ENCODE measurements at regions not wholly inside any gene's neighbourhood (a gene's known extent, or its start where the extent isn't known, plus 50 kb on each side); places are given as distances from the start of the nearest gene placed in this dataset.
"Not testable (repeated sequence)": the region's sequence is repeated elsewhere in the genome, so short reads cannot be mapped to it uniquely, and the experiment has no call there.

- Mint-ChIP-seq H3K27ac (ENCODE audit: low read depth) (no peak overlapping the region), H3K27me3 (no peaks in the 10 kb centered on the region), H3K9me3 (no peaks in the 10 kb centered on the region), H3K4me3 (no peak overlapping the region), H3K36me3 (ENCODE audit: insufficient read depth) (peaks cover 2% of the 10 kb centered on the region), H3K4me1 (no peaks in the 10 kb centered on the region)
- no peak for DNase-seq (ENCODE audit: low spot score in 2 of 2)
- no peak for ATAC-seq (replicated peaks; ENCODE audit: extremely low read depth, poor library complexity, severe bottlenecking)
Observed at GRCh38 chr2:144115739-144116291, 404.1 kb downstream of the ZEB2 start.

- ATAC-seq (replicated peaks; ENCODE audit: extremely low read depth, poor library complexity, severe bottlenecking) = no peak
- Mint-ChIP-seq H3K27ac (ENCODE audit: low read depth) (no peak overlapping the region), H3K9me3 (no peaks in the 10 kb centered on the region), H3K36me3 (ENCODE audit: insufficient read depth) (peaks cover 2% of the 10 kb centered on the region), H3K4me1 (no peaks in the 10 kb centered on the region), H3K4me3 (no peak overlapping the region), H3K27me3 (no peaks in the 10 kb centered on the region)
- no peak for DNase-seq (ENCODE audit: low spot score in 2 of 2)
Observed at GRCh38 chr2:144114760-144115159, 405.2 kb downstream of the ZEB2 start.

DNA sequence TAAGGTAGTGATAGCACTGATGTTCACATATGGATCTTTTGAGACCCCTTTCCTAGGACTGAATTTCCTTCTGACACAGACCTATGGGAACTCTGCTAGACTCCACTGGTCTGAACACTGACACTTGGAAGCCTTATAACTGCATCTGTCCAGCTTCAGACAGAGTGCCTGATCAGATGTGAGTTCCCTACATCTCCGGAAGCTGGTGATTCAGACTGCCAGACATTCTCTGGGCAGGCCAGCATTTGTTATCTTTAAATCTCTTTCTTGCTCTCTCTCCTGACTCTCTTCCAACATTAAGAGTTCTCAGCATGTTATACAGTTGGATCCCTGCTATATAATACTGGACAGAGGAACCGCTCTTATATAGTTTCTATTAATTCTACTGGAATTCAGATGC, 408.5 kb downstream of the ZEB2 start:
- DNase-seq (ENCODE audit: low spot score in 2 of 2) (no peak), ATAC-seq (replicated peaks; ENCODE audit: extremely low read depth, poor library complexity, severe bottlenecking) (no peak)
- Mint-ChIP-seq H3K27me3 (no peaks in the 10 kb centered on the region), H3K4me1 (peaks cover 7% of the 10 kb centered on the region), H3K4me3 (no peak overlapping the region), H3K36me3 (ENCODE audit: insufficient read depth) (peaks cover 2% of the 10 kb centered on the region), H3K9me3 (peaks cover 9% of the 10 kb centered on the region), H3K27ac (ENCODE audit: low read depth) (no peak overlapping the region)

- Mint-ChIP-seq H3K4me1 (peaks cover 12% of the 10 kb centered on the region), H3K9me3 (peaks cover 21% of the 10 kb centered on the region)
- not testable (repeated sequence) for ATAC-seq (replicated peaks; ENCODE audit: extremely low read depth, poor library complexity, severe bottlenecking); H3K27ac Mint-ChIP-seq (ENCODE audit: low read depth); H3K4me3 Mint-ChIP-seq; H3K27me3 Mint-ChIP-seq; DNase-seq (ENCODE audit: low spot score in 2 of 2); H3K36me3 Mint-ChIP-seq (ENCODE audit: insufficient read depth)
Observed at GRCh38 chr2:144106104-144106503, 413.8 kb downstream of the ZEB2 start.

DNA sequence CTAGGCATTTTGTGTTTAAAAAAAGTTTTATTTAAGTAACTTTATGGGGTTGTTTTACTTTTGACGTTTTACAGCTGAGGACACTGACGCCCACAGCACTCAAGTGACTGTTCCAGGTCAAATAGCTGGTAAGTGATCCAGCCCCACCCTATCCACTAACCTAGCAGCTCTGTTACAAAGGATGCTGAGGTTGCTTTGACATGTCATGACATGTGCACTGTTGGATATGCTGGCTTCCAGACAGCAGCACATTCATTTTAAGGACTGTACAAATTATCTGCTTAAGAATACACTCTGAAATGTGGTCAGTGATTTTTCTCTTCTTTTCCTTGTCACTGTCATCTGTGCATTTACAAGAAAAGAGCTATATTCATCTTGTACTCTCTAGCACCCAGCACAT, 417.5 kb downstream of the ZEB2 start:
- Mint-ChIP-seq H3K4me3 (no peak overlapping the region), H3K4me1 (peaks cover 20% of the 10 kb centered on the region), H3K27me3 (no peaks in the 10 kb centered on the region), H3K36me3 (ENCODE audit: insufficient read depth) (peaks cover 4% of the 10 kb centered on the region), H3K27ac (ENCODE audit: low read depth) (no peak overlapping the region), H3K9me3 (peaks cover 21% of the 10 kb centered on the region)
- no peak for DNase-seq (ENCODE audit: low spot score in 2 of 2)
- ATAC-seq (replicated peaks; ENCODE audit: extremely low read depth, poor library complexity, severe bottlenecking) = no peak

DNA sequence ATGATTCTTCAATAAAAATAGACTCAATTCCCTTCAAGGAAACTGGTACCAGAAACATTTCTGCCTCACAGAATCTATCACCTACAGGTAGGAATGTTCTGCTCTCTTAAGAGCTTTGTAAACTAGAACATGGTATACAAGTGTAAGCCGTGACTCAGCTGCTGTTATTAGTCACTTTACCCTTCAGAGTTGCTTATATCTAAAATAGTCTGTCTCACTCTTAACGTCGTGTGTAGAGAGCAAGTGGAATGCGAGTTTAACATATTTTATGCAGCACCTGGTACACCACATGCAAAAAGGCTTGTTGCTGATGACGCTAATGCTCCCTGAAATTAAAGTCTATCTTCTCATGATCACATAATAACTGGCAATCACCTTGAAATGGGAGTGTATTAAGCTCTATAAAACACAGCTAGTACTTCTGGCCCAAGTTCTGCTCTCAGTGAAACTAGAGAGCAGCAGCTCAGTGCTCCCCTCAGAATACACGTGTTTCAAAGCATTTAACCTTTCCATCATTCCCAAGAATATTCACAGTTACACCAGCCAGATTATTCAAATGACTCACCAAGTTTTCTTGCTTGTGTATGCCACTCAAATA, 420.0 kb downstream of the ZEB2 start:
- Mint-ChIP-seq H3K4me3 (no peak overlapping the region), H3K36me3 (ENCODE audit: insufficient read depth) (peaks cover 4% of the 10 kb centered on the region), H3K9me3 (peaks cover 4% of the 10 kb centered on the region), H3K4me1 (peaks cover 12% of the 10 kb centered on the region), H3K27ac (ENCODE audit: low read depth) (no peak overlapping the region), H3K27me3 (no peaks in the 10 kb centered on the region)
- DNase-seq (ENCODE audit: low spot score in 2 of 2) (no peak), ATAC-seq (replicated peaks; ENCODE audit: extremely low read depth, poor library complexity, severe bottlenecking) (no peak)

DNA sequence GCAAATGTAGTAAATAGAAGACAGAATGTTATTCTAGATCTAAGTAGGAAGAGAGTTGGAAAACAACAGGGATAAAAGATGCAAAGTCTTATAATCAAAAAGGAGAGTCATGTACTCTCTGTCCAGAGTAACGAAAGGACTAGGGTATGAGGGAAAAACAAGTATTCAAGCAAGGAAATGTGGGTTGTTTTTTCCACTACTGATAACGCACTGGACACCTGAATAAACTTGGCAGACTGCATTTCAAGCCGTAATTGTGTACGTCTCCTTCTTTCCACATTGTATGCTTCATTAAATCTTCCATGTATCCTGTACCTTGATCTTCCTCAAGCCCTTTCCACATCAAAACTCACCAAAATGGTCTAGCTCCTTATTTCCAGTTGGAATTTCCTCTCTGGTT, 420.6 kb downstream of the ZEB2 start:
- H3K4me3 Mint-ChIP-seq = no peak overlapping the region
- DNase-seq (ENCODE audit: low spot score in 2 of 2) (no peak), ATAC-seq (replicated peaks; ENCODE audit: extremely low read depth, poor library complexity, severe bottlenecking) (no peak)

GRCh38 chr2:144097440-144098225, 422.3 kb downstream of the ZEB2 start:
- DNase-seq (ENCODE audit: low spot score in 2 of 2) = no peak
- Mint-ChIP-seq H3K27ac (ENCODE audit: low read depth) (no peak overlapping the region), H3K36me3 (ENCODE audit: insufficient read depth) (peaks cover 1% of the 10 kb centered on the region), H3K4me1 (peaks cover 12% of the 10 kb centered on the region), H3K4me3 (no peak overlapping the region), H3K9me3 (peaks cover 15% of the 10 kb centered on the region), H3K27me3 (no peaks in the 10 kb centered on the region)
- no peak for ATAC-seq (replicated peaks; ENCODE audit: extremely low read depth, poor library complexity, severe bottlenecking)

More for the DNA sequence above, 420.6 kb downstream of the ZEB2 start:
- Mint-ChIP-seq H3K9me3 (peaks cover 7% of the 10 kb centered on the region), H3K27me3 (no peaks in the 10 kb centered on the region), H3K27ac (ENCODE audit: low read depth) (no peak overlapping the region), H3K4me1 (peaks cover 12% of the 10 kb centered on the region), H3K36me3 (ENCODE audit: insufficient read depth) (peaks cover 4% of the 10 kb centered on the region)

- Mint-ChIP-seq H3K36me3 (ENCODE audit: insufficient read depth) (peaks cover 1% of the 10 kb centered on the region), H3K27ac (ENCODE audit: low read depth) (no peak overlapping the region), H3K4me1 (peaks cover 12% of the 10 kb centered on the region), H3K27me3 (no peaks in the 10 kb centered on the region), H3K4me3 (no peak overlapping the region), H3K9me3 (peaks cover 26% of the 10 kb centered on the region)
- ATAC-seq (replicated peaks; ENCODE audit: extremely low read depth, poor library complexity, severe bottlenecking) = no peak
- DNase-seq (ENCODE audit: low spot score in 2 of 2) = no peak
Observed at GRCh38 chr2:144096531-144096930, 423.4 kb downstream of the ZEB2 start.

DNA sequence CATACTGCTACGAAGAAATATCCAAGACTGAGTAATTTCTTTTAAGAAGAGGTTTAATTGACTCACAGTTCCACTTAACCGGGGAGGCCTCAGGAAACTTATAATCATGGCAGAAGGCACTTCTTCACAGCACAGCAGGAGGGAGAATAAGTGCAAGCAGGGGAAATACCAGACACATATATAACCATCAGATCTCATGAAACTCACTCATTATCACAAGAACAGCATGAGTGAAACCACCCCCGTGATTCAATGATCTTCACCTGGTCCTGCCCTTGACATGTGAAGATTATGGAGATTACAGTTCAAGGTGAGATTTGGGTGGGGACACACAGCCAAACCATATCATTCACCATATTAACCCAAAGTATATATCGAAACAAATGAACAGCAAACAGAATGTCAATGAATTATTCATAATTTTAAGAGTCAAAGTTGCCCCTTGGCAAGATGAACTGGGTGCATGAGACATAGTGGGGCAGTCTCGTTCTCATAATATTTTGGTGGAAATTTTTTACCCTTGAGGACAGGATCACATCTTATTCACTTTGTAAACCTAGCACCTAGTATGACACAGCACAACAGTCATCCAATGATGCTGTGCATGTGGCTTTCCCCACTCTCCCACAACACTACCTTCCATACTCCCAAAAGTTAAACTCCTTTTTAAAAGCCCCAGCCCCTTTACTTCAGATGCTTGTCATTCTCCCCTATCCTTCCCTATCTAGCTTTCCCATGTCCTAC, 425.3 kb downstream of the ZEB2 start:
- Mint-ChIP-seq H3K4me3 (no peak overlapping the region), H3K9me3 (peaks cover 26% of the 10 kb centered on the region), H3K27me3 (no peaks in the 10 kb centered on the region), H3K4me1 (peaks cover 7% of the 10 kb centered on the region), H3K27ac (ENCODE audit: low read depth) (no peak overlapping the region), H3K36me3 (ENCODE audit: insufficient read depth) (peaks cover 1% of the 10 kb centered on the region)
- ATAC-seq (replicated peaks; ENCODE audit: extremely low read depth, poor library complexity, severe bottlenecking) (no peak), DNase-seq (ENCODE audit: low spot score in 2 of 2) (no peak)

GRCh38 chr2:144091622-144092021, 428.3 kb downstream of the ZEB2 start:
- Mint-ChIP-seq H3K27ac (ENCODE audit: low read depth) (no peak overlapping the region), H3K27me3 (no peaks in the 10 kb centered on the region), H3K9me3 (peaks cover 26% of the 10 kb centered on the region), H3K4me3 (no peak overlapping the region), H3K36me3 (ENCODE audit: insufficient read depth) (peaks cover 1% of the 10 kb centered on the region), H3K4me1 (no peaks in the 10 kb centered on the region)
- no peak for DNase-seq (ENCODE audit: low spot score in 2 of 2)
- no peak for ATAC-seq (replicated peaks; ENCODE audit: extremely low read depth, poor library complexity, severe bottlenecking)

- Mint-ChIP-seq H3K27me3 (no peaks in the 10 kb centered on the region), H3K4me3 (no peak overlapping the region), H3K36me3 (ENCODE audit: insufficient read depth) (no peaks in the 10 kb centered on the region), H3K27ac (ENCODE audit: low read depth) (no peak overlapping the region), H3K4me1 (no peaks in the 10 kb centered on the region), H3K9me3 (peaks cover 14% of the 10 kb centered on the region)
- DNase-seq (ENCODE audit: low spot score in 2 of 2) (no peak), ATAC-seq (replicated peaks; ENCODE audit: extremely low read depth, poor library complexity, severe bottlenecking) (no peak)
Observed at GRCh38 chr2:144088863-144089262, 431.1 kb downstream of the ZEB2 start.
